HG02852 (cell line): ENCODE measurements at regions not wholly inside any gene's neighbourhood (a gene's known extent, or its start where the extent isn't known, plus 50 kb on each side); places are given as distances from the start of the nearest gene placed in this dataset.

ENCODE experiments used
- ATAC-seq: cut with Tn5 transposase; IDR thresholded peaks from one replicate; pipeline ENCODE4 v1.9.1; 2021; ENCODE audit warnings: mild to moderate bottlenecking, moderate library complexity; ENCODE audit not compliant: unreplicated experiment

DNA sequence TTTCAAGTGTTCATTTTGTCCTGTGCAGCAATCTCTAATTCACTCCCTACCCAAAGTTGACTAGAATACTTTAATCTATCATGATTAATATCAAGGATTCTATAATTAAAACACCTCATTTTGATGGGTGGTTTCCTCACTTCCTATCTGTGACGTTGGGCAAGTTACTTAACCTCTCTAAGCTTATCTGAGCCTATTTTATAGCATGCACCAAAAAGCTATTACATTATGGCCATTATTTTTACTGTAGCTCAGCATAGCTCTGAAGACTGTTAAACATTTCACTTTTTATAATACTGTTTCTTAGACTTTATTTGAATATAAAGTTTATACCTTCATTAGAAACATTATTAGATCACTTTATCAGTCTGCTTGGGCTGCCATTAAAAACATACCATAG, 579.6 kb upstream of the NXPH2 start:
- no peak for ATAC-seq

- ATAC-seq, result no peak
Observed at GRCh38 chr2:139357972-139358371, 577.8 kb upstream of the NXPH2 start.

DNA sequence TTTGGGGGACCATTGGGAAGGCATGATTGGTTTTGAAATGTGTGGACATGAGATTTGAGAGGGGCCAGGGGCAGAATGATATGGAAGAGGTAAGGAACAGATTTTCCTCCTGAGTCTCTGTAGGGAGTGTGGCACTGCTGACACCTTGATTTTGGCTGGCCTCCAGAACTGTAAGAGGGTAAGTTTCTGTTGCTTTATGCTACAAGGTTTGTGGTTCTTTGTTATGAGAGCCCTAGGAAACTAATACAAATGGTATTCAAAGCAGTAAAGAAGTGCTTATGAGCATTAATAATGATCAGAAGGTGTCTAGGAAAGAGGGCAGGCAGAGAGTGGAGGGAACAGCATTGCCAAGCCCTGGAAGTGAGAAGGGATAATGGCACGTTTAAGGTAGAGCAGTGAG, 574.3 kb upstream of the NXPH2 start:
- no peak for ATAC-seq

- ATAC-seq, result no peak
Observed at GRCh38 chr2:139353874-139354273, 573.7 kb upstream of the NXPH2 start.

DNA sequence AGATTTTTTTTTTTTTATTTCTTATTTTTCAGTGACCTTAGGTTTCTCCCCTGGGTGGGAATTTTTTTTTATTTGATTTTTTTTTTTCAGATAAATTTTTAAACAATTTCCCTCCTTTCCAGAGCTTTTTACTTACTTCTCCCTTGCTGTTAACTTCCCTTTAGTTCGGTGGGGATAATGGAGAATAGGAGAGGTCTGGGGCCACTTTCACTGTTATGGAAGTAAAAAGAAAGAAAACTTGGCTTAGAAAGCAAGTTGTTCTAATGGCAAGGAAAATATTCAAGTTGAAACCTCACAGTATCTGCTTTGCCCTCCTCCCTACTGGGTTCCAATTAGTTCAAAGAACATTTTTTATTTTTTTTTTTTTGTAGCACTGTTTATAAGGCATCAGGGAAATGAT, 537.1 kb upstream of the NXPH2 start:
- no peak for ATAC-seq

DNA sequence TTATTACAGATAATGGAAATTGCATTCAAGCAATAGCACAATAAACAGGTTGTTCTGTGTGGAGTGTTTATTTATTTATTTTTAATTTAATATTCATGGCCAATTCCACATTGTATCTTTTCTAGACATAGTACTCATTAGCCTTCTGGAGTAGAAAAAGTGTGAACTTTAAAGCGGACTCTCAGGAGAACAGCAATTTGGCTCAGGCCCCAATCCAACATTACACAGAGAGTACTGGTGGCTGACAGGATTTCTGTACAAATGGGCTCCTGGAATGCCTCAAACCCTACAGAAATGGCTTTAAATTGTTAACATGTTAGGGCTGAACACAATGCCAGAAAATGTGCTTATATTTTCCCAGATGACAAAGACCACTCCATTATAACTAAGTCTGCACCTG, 533.9 kb upstream of the NXPH2 start:
- no peak for ATAC-seq

DNA sequence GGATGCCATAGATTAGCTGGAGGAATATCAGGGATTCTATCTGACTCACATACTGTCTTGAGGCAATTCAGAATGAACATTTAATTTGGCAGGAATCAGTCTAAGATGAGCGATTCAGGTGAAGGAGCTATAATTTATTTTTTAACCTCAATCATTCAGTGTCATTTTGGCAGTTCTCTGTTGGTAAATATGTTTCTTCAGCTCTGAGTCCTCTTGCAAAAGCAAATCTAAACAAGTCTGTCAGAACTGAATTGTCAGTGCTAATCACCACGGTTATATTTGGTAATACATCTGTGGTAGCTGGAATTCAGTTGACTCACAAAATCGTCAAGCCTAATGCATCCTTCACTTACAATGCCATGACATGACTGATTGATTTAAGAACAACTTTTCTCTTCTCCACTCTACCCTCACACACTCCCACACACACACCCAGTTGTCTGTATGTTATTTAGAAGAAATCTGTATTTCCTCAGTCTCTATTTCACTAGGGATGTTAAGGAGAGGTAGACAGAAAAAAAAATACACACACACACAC, 516.6 kb upstream of the NXPH2 start:
- ATAC-seq, result no peak

DNA sequence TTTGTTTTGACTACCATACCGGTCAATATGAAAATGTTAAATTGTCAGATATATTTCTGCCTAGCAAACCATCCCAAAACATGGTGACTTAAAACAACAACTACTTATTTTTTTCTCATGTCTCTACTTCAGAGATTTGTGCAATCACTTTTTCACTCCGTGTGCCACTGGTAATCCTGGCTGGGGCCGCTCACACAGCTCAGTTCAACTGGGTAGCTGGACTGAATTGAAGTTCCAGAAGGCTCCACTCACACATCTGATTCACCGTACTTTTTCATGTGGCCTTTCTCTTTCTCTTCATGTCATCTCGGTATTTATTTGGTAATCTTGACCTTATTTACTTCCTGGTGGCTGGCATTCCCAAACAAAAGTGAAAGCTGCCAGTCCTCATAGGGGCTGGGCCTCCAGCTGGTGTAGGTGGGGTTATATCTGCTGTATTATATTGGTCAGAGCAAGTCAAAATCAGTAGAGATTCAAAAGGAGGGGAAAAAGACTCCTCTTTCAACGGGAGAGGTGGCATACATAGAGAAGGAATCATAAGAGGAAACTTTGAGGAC, 513.9 kb upstream of the NXPH2 start:
- no peak for ATAC-seq

GRCh38 chr2:139281124-139281523, 500.9 kb upstream of the NXPH2 start:
- ATAC-seq, result no peak

GRCh38 chr2:139271879-139272278, 491.7 kb upstream of the NXPH2 start:
- ATAC-seq, result no peak

DNA sequence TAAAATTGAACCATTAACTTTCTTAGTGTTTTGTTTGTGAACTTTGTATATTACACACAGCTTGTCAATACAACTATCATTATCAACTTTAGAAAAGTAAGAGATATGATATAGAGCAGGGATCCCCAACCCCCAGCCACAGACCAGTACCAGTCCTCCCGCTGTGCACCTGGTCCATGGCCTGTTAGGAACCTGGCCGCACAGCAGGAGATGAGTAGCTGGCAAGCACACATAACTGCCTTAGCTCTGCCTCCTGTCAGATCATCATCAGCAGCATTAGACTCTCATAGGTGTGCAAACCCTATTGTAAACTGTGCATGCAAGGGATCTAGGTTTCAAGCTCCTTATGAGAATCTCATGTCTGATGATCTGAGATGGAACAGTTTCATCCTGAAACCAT, 491.0 kb upstream of the NXPH2 start:
- no peak for ATAC-seq

DNA sequence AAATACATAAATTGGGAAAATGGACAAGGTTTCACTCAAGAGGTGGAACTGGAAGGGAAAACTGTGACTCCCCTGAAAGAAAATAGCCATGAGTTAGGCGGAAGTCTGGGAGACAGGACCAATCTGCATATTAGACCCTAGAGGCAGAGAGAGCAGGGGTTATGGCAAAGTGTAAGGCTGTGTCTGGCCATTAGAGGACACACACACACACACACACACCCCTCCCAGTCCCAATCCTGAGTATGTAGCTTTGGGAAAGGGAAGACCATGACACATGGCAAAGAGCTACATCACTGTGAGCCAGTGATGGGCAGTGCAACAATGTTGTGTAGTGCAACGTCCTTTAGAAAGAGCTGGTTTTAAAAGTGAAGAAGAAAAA, 479.9 kb upstream of the NXPH2 start:
- ATAC-seq, result no peak

DNA sequence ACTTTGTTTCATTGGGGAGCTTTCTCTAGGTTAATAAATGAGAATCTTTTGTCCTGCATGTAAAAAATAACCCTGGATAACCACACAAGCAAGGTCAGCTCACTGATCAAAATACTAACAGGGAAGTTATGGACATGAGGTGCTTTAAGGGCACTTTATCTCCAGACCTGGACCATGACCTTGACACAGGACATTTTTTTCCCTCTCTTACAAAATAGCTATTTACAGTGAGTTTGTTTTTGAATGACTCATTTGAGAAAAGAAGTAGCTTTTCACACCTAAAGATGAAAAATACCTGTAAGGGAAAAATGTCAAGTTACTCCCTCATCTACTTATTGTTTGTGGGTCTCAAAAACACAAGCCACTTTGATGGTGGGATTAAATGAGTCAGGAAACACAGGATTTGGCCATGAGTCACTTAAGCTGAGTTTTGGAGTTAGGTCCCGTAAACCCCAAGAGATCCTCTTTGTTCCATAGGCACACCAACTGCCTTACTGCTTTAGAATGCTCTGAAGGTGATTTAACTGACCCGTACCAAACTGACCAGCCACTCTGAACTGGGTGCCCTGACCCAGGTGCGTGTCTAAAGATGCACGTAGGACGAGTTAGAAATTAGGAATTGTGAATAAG, 479.3 kb upstream of the NXPH2 start:
- no peak for ATAC-seq

GRCh38 chr2:139241286-139241685, 461.1 kb upstream of the NXPH2 start:
- no peak for ATAC-seq

GRCh38 chr2:139237023-139237422, 456.8 kb upstream of the NXPH2 start:
- ATAC-seq, result no peak

DNA sequence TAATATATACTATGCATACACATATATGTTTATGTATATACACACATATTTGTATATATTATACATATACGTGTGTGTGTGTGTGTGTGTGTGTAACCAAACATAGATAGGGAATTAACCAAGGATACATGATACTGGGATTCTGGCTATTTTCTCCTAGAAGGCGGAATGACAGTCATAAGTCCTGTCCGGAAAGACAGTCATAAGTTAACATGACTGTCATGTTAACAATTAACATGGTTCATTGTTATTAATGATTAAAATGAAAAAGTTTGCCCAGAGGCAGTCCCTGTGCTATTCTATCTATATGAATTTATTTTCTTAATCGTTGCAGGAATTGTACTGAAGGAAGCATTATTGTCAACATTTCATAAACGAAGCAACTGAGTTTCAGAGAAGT, 450.7 kb upstream of the NXPH2 start:
- no peak for ATAC-seq

DNA sequence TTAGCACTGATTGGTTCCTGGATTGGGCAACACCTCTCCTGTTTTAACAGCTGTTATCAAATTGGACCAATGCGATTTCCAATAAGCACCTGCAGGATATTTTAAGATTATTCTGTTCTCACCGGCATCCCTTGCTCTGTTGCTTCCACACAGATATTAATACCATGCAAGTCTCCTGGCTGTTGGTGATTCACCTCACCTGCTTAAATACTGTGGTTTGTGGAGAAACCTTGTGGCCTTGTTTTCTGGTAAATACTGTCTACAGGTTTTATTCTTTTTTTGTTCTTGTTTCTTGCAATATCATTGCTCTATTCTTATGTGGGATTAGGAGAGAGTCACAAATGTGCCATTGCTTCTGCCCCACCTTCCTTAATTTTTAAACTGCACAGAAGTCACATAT, 448.1 kb upstream of the NXPH2 start:
- no peak for ATAC-seq

GRCh38 chr2:139225961-139226360, 445.8 kb upstream of the NXPH2 start:
- ATAC-seq, result no peak

GRCh38 chr2:139218181-139218580, 438.0 kb upstream of the NXPH2 start:
- no peak for ATAC-seq

DNA sequence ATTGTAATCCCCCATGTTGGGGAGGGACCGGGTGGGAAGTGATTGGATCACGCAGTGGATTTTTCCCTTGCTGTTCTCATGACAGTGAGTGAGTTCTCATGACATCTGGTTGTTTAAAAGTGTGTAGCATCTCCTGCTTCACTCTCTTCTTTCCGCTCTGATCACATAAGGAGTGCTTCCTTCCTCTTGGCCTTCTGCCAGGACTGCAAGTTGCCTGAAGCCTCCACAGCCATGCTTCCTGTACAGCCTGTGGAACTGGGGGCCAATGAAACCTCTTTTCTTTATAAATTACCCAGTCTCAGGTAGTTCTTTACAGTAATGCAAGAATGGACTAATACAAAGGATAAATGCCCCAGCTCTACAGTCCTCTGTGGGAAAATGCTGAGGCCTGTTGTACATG, 437.5 kb upstream of the NXPH2 start:
- ATAC-seq, result no peak

- no peak for ATAC-seq
Observed at GRCh38 chr2:139216435-139216834, 436.2 kb upstream of the NXPH2 start.

DNA sequence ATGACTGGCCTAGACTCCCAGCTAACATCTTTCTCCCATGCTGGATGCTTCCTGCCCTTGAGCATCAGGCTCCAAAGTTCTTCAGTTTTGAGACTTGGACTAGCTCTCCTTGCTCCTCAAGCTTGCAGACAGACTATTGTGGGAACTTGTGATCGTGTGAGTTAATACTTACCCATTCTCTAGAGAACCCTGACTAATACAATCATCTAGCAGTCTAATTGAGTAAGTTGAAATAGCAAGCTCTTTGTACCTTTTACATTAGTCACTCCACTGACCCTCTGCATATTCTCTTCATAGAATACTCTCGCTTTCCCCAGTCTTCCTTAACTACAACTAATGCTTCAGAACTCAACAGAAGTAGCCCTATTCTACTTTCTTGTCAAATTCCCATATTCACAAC, 434.6 kb upstream of the NXPH2 start:
- ATAC-seq, result no peak

DNA sequence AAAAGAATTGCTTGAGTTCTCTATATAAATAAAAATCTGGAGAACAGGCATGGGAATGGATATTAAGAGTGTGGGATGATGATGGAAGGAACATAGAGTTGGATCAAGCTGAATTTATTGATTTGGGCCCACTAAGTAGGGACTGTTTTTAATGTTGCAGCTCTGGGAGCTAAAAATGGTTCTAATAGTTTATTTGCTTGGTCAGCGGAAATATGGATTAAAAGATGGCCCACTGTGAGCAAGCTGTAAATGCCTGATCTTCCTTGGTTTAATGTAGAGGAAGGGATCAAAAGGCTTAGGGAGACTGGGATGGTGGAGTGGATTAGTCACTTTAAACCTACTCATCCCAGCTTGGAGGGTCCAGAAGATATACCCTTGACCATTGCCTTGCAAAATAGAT, 429.4 kb upstream of the NXPH2 start:
- ATAC-seq, result no peak
